Nucleus accumbens (tissue), 56 donors: ENCODE measurements at regions not wholly inside any gene's neighbourhood (a gene's known extent, or its start where the extent isn't known, plus 50 kb on each side); places are given as distances from the start of the nearest gene placed in this dataset.

ENCODE experiments used
- DNase-seq, 56 donors: peaks; one replicate each; lab custom pipeline; 2025; lab: John Stamatoyannopoulos, UW

GRCh38 chr5:12323637-12324229 lies 419.5 kb upstream of the CTNND2 start:
- DNase-seq: no peak

DNA sequence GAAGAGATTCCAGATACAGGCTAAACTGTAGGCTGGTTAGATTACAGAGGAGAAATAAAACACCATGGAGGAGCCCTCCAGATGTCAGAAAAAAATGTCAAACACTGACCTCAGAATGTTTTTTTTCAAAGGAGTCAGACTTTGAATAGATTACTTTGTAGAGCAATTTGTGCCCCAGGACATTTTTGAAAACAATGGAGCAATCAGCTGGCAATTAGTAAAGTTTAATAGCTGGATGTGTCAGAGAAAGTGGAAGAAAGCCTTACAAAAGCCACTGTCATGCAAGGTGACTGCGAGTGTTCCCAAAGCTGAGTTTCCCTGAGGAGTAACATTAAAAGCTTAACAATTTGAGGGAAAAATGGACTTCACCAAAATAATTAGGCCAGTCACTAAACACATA lies 417.8 kb upstream of the CTNND2 start:
- no peak for DNase-seq

- no peak for DNase-seq
Observed at GRCh38 chr5:12320331-12320730, 416.1 kb upstream of the CTNND2 start.

GRCh38 chr5:12316812-12317211 lies 412.6 kb upstream of the CTNND2 start:
- no peak for DNase-seq

DNA sequence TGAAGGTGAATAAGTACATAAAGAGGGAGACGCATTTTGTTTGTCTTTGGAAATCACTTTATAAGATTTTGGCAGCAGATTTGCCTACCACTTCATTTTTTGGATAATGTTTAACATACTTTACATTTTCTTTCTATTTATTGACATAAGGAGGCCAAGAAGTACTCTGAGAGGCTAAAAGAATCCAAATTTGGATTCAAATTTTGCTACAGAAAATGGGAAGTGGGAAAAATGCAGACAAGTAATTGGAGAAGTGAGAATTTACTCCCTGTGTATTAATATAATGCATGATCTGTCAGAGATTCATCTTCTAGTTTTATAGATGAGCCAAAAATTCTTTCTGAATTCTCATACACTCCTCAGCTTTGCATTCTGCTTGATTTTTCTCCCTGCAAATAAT lies 411.2 kb upstream of the CTNND2 start:
- DNase-seq: no peak

DNA sequence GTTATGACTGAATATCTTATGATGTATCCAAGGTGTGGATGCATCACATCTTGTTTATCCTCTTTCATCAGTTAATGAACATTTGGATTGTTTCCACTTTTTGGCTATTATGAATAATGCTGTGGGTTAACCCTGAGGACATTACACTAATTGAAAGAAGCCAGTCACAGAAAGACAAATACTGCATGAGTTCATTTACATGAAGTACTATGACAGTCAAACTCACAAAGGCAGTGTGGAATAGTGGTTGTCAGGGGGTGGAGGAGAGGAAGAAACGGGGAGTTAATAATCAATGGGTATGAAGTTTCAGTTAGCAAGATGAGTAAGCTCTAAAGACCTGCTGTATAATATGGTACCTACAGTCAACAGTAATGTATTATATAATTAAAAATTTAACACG lies 409.4 kb upstream of the CTNND2 start:
- DNase-seq: no peak

GRCh38 chr5:12312343-12312742 lies 408.1 kb upstream of the CTNND2 start:
- DNase-seq: no peak

DNA sequence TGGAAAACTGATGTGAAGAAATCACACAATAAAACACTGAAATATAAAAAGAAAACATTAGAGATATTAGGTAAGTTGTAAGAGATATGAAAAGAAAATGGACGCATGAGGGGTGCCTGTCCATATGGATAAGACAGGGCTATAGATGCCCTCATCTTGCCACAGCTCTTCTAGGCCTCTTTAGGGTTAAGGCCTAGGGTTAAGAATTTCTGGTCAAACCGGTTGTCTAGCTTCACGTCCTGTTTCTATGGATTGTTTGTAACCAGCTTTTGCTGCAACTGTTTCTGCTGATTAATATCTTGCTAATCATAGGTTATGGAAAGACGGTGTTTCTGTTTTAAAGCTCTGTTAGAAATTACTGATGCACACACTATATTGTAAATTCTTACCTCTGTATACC lies 389.9 kb upstream of the CTNND2 start:
- no peak for DNase-seq

- DNase-seq: no peak
Observed at GRCh38 chr5:12292610-12293204, 388.5 kb upstream of the CTNND2 start.

DNA sequence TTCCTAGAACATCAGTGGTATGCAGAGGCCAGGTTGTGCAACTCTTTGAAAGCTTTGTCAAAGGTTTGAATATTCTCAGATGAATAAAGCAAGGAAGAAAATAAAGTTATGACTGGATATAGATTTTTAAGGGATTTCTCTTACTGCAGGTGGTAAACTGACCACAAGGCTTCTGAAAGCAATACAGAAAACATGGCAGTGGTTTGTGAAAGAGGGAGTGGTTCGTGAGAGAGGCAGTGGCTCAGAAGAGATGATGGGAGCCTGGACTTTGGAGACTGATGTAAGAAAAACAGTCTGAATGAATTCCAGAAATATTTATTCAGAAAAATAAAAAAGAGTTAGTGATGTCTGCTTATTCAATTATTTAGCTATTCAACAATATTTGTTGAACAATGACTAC lies 380.4 kb upstream of the CTNND2 start:
- DNase-seq: no peak

GRCh38 chr5:12277504-12278192 lies 373.4 kb upstream of the CTNND2 start:
- no peak for DNase-seq

GRCh38 chr5:12274236-12274635 lies 370.0 kb upstream of the CTNND2 start:
- DNase-seq: no peak

GRCh38 chr5:12272389-12272788 lies 368.1 kb upstream of the CTNND2 start:
- DNase-seq: no peak

- DNase-seq: no peak
Observed at GRCh38 chr5:12270914-12271313, 366.7 kb upstream of the CTNND2 start.

DNA sequence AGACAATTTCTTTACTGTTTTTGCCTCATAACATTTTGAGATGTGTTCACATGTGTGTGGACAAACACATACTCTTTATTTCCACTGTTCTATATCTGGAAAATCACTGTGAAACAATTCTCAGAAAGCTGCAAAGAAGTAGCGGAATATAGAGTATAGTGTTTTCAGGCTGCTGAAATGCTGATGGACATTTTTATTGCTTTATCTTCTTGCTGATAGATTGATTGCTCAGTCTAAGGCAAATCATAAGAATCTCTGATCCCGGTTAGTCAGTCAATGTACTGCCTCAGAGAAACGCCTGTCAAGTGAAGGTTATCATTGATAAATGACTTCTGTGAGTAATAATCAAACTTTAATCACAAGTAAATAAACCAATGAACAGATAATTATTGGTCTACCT lies 364.9 kb upstream of the CTNND2 start:
- no peak for DNase-seq

DNA sequence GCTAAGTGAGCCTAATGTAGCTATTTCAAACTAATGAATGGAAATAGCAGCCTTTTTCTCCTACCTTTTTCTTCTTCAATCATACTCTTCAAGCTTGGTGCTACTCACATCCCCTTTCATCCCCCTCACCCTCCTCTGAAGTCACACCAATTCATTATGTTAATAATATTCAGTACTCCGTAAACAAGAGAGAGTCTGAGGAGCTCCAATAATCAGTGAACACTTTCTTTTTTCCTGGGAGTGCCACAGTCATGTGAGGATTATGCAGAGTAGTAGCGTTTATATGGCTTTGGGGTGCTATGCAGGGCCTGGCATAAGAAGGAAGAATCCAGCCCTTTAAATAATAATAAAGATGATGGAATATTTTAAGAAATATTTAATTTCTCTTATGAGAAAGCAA lies 354.3 kb upstream of the CTNND2 start:
- no peak for DNase-seq

- DNase-seq: no peak
Observed at GRCh38 chr5:12250454-12250853, 346.2 kb upstream of the CTNND2 start.

DNA sequence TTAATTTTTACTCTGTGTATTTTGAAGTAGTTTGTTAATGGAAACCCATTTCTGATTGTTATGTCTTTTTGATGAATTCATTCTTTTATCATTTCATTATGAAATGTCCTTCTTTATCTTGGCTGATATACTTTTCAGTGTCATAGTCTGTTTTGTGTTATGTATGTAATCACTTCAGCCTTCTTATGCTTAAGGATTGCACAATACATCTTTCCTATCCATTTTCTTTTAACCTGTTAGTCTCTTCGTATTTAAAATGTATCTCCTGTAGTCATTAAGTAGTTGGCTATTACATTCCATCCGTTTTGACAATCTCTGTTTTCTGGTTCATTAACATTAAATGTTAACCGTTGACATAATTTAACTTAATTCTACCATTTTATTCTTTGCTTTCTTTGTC lies 344.6 kb upstream of the CTNND2 start:
- DNase-seq: no peak

GRCh38 chr5:12246036-12246435 lies 341.8 kb upstream of the CTNND2 start:
- no peak for DNase-seq

GRCh38 chr5:12245429-12245828 lies 341.2 kb upstream of the CTNND2 start:
- no peak for DNase-seq

GRCh38 chr5:12242950-12243888 lies 339.0 kb upstream of the CTNND2 start:
- DNase-seq: no peak
